DMS53 (cell line): ENCODE measurements at regions not wholly inside any gene's neighbourhood (a gene's known extent, or its start where the extent isn't known, plus 50 kb on each side); places are given as distances from the start of the nearest gene placed in this dataset.
A peak's percentile ranks its signal among the peaks of the same experiment; 100 is the strongest.

ENCODE experiments used
- DNase-seq: peaks from one replicate; lab custom pipeline; 2025; lab: John Stamatoyannopoulos, UW

DNA sequence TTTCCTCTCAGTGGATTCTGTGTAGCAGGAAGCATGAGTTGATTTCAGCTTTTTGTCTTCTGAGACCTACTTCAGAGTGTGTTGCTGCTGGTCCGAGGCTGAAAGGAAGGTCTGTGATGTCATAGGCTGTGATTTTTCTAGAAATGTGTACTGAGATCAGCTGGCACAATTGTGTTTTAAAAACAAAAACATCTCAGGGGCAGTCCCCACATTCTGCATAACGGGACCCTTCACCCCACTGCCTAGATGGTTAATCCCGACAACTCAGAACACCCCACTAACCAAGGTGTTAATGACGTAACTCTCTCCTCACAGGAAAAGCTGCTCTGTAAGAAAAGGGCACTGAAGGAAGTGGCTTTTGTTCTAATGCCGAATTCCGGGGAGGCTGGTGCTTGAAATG, 59.8 kb upstream of the PPP2R5A start:
- no peak for DNase-seq

DNA sequence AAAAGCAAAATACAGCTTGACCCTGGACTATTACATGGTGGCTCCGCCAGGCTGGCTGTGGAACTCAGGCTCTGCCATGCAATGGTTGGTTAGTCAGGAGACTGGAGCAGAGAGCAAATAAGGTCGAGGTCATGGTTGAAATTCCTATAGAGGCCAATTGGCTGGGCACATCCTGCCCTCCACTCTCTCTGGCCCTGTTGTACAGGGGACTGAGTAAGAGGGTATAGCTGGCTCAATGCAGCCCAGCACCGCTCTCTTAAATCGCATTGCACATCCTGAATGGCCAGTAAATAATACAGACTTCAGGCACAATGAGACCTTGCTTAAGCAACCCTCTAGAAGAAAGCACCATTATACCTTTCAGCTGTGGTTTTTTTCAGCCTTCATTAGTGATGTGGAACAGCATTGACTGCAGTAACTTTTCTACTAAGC, 59.3 kb upstream of the PPP2R5A start:
- no peak for DNase-seq

DNA sequence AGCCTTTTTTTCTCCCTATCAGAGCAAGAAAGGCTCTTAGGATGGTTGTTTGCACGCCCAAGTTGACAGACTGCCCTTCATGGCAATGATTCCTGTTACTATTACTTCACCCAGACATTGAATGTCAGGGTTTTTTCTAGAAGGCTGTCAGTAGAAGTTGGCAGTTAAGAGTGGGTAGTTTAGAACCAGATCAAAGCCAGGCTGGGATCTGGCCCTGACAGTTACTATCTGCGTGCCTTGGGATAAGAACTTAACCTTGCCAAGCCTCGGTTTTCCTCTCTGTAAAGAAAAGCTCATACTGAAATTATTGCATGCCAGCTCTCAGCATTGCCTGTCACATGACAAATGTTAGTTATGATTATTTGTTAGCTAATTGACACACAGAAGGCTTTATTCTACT, 58.7 kb upstream of the PPP2R5A start:
- no peak for DNase-seq

DNA sequence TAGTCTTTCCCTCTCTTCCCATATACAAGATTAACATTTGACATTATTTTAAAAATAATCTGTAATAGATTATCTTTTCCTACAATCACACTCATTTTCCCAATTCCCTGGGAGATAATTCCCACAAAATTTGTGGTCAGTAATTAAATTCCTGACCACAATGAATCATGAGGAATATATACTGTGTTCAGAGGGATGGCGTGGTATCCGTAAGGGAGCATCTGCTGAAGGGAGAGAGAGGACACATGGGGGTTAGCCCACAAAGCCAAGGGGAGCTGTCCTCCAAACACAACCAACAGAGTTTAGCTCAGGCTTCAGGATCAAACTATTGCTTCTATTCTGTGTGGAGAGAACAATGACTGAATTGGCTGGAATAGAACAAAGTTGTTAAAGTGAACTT, 57.1 kb upstream of the PPP2R5A start:
- peak; percentile 40 for DNase-seq

DNA sequence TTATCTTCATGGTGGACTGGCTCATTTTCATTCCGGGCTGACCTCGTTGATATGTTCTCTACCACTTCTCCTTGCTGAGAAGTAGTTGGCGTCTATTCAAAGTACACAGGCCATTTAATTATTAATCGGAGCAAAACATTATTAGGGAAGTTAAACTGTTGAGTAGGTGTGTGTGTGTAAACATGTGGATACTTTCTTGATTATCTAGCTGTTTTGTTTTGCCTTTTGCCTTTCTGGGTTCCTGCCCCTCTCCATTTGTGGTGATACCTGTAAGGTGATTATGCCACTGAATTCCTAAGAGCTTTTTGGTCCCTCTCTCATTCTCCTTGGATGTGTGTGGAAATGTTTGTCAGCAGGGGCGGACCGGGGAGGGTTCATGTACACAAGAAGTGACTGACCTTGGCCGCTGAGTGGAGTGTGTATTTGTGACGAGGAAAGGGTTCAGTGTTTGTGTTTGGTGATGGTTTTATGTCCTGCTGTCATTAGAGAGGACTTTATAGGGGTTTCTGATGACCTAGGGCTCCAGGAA, 56.6 kb upstream of the PPP2R5A start:
- DNase-seq = peak; percentile 87

DNA sequence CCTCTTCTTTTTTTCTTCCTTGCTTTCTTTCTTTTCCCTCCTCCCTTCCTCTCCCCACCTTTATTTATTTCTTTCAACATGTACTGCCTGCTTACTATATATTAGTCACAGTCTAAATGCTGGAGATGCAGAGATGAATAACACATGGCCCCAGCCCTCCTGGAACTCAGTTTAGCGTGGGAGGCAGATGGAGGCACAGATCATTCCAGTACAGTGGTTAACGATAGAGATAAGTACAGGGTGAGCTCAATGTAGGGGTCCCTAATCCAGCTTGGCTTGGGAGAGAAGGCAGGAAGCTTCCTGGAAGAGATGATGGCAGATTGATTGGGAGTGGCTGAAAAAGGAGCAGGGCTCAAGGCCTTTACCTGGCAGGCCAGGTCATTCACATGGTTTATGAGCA, 55.6 kb upstream of the PPP2R5A start:
- no peak for DNase-seq

DNA sequence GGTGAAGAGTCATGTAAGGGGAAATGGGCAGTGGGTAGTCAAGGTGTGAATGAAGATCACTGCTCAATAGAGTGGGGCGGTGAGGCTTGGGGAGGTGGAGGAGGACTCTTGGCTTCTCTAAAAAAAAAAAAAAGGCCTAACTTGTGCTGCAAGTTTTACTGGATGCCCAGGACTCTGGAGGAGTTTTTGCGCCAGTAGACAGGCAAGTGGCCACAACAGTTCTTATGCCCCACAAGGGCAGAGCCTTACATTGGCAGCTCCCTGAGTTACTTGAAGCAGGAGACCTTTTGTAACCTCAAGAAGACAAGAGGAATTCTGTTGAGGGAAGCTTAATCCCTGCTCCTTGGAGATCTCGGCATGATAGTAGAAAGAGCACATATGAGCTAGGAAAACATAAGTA, 54.9 kb upstream of the PPP2R5A start:
- no peak for DNase-seq

DNA sequence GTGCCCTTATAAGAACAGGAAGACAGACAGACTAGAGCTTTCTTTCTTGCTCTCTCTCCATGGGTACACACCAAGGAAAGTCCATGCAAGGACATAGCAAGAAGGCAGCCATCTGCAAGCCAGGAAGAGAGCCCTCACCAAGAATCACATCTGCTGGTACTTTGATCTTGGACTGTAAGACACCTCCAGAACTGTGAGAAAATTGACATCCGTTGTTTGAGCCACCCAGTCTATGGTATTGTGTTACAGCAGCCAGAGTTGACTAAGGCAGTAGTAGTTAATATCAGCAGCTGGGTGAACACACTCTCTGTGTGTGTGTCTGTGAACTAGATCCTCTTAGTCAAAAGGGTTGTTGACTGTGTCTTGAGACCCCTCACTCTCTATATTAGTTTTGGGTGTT, 53.8 kb upstream of the PPP2R5A start:
- DNase-seq = no peak

DNA sequence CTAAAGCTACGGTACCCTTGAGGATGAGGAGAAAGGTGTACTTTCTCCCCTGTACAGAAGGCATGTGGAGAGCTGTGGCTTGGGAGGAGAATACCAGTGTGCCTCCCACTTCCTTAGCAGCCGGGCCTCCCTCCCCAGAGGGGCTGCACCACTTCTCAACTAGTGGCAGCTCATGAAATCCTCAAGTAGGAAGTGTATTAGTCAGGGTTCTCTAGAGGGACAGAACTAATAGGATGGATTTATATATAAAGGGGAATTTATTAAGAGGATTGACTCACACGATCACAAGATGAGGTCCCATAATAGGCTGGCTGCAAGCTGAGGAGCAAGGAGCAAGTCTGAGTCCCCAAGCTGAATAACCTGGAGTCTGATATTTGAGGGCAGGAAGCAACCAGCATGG, 53.1 kb upstream of the PPP2R5A start:
- DNase-seq = no peak

DNA sequence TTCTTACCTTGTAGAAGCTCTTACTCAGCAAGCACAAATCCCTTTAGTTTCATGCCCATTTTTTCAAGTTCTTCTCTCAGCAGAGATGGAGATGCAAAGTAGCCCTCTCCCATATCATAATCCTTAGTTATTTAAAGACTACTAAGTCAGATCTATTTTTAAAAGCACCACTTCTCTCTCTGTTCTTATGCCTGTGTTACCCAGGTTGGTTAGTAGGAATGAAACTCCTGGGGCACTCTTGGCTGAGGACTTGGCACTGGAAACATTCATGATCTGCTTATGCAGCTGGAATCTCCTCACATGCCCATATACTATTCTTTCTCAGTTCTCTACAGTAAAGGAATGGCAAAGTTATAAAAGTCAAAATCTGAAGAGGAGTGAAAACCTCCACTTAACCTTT, 51.9 kb upstream of the PPP2R5A start:
- DNase-seq = no peak

DNA sequence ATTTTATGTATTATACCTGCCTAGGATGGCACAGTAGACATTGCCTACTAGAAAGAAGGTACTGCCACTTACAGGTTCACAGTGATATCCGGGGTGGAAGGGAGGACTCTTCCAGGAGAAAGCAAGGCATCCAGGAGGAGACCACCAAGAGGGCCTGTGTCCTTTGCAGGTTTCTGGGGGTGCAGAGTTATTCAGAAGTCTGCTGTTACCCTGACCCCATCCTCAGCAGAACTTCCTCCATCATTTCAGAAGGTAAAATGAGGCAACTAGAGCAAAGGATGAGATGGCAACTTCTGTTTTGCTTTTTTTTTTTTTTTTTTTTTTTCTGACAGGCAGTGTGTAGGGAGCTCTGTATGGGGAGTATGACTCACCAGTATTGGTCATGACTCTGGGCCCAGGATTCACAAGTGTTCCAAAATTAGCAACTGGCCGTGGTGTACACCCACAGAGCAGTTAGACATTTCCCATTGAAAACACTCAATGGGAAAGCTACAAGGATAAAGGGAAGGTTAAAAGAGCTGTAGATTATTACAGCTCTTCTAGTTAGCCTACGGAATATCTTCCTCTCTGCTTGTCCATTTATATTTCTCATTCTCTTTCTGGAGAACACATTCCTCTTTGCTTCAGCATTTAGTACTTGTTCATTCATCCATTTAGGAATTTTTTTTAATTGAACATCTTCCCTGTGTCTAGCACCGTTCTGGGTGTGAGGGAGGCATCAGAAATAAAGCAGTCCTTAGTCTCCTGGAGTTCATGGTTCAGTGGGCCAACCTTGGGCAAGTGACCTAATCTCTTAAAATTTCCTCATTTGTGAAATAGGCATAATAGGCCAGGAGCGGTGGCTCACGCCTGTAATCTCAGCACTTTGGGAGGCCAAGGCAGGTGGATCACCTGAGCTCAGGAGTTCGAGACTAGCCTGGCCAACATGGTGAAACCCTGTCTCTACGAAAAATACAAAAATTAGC, 50.5 kb upstream of the PPP2R5A start:
- peak; percentile 96 for DNase-seq
